Right cardiac atrium (tissue), 5 donors: ENCODE measurements at regions not wholly inside any gene's neighbourhood (a gene's known extent, or its start where the extent isn't known, plus 50 kb on each side); places are given as distances from the start of the nearest gene placed in this dataset.

Experiments used
- ATAC-seq, 2 donors: fragments of 200-7000 bp; cut with Tn5 transposase; one replicate each; pipeline versions ENCODE4 v1.8.0 to v1.9.1; 2020; ENCODE audit warnings: moderate library complexity in 2 of 2, mild to moderate bottlenecking in 1 of 2
- DNase-seq, 3 donors: peaks; one replicate each; pipeline ENCODE4 v3.0.0-alpha.2; 2020
- H3K27ac ChIP-seq: one replicate; pipeline ENCODE4 v1.5.1; 2013; ENCODE audit warnings: mild to moderate bottlenecking, low read length, control low read depth, moderate library complexity
- H3K27me3 ChIP-seq: one replicate; pipeline ENCODE4 v1.6.1; 2013; ENCODE audit not compliant: control insufficient read depth, insufficient read depth
- H3K4me1 ChIP-seq: one replicate; pipeline ENCODE4 v1.6.1; 2013; ENCODE audit warnings: low read length; ENCODE audit not compliant: control insufficient read depth, insufficient read depth
- H3K4me3 ChIP-seq: one replicate; pipeline ENCODE4 v1.5.1; 2013; ENCODE audit warnings: low read length, control low read depth
- H3K9me3 ChIP-seq: one replicate; pipeline ENCODE4 v1.6.1; 2013; ENCODE audit warnings: low read length; ENCODE audit not compliant: control insufficient read depth
- WGBS: extraction: QIAGEN DNeasy Blood & Tissue Kit; methylation state at CpG from one replicate; pipeline ENCODE4 v1.1.7; 2013; 5-methylcytosine and 5-hydroxymethylcytosine counted together
- intact Hi-C, 4 donors: fragments of 100-400 bp; cut with DNase I; formaldehyde crosslinking; loops; one replicate each; pipeline versions ENCODE4 v1.11.0 to v1.14.0; 2022 to 2023
- donor health status: healthy with polysubstance abuse.
- donor health status: DM: no; HTN: yes; CAD: no.
- donor health status: DM: no; HTN: no; CAD: no.
- donor health status: DM: no; HTN: yes; CAD: no; lungs with severe emphysema.
- donor health status: DM: yes; HTN: yes; CAD: no.

GRCh38 chr3:124594581-124594980 is 135.7 kb upstream of the UMPS start:
- H3K9me3 ChIP-seq = no peaks in the 10 kb centered on the region
- no peak overlapping the region for H3K4me3 ChIP-seq
- WGBS = 94% methylated on average over 1 of the region's 1 CpG
- no peak overlapping the region for H3K27ac ChIP-seq
- H3K4me1 ChIP-seq = peaks cover 8% of the 10 kb centered on the region
- DNase-seq (no peak), ATAC-seq (no peak)
- no peaks in the 10 kb centered on the region for H3K27me3 ChIP-seq
- intact Hi-C loops = no loop called here

DNA sequence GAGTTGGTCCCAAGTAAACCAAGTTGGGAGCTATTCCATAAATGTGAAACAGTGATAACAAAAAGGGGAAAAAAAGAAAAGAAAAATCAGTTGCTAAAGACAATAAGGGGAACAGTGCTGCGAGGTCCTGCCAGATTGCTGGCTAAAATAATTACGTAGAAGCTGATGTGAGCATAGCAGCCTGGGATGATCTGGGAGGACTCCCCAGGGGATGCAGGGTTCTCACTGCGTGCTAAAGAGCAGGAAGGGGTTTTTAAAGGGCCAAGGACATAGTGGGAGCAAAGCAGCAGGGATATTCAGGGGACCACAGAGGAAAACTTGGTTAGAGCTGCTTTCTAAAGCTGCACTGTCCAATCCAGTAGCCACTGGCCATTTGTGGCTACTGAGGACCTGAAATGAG is 133.0 kb upstream of the UMPS start:
- peaks cover 17% of the 10 kb centered on the region for H3K4me1 ChIP-seq
- H3K27me3 ChIP-seq = no peaks in the 10 kb centered on the region
- no peaks in the 10 kb centered on the region for H3K9me3 ChIP-seq
- DNase-seq = no peak
- intact Hi-C loops = no loop called here
- H3K4me3 ChIP-seq = no peak overlapping the region
- WGBS = 42% methylated on average over 3 of the region's 3 CpGs
- no peak overlapping the region for H3K27ac ChIP-seq
- no peak for ATAC-seq

- peaks cover 19% of the 10 kb centered on the region for H3K4me1 ChIP-seq
- no peak overlapping the region for H3K4me3 ChIP-seq
- H3K9me3 ChIP-seq = no peaks in the 10 kb centered on the region
- WGBS = 76% methylated on average over 3 of the region's 3 CpGs
- ATAC-seq = no peak
- DNase-seq = no peak
- intact Hi-C loops = no loop called here
- H3K27me3 ChIP-seq = no peaks in the 10 kb centered on the region
- peak overlapping the region; percentile 41 for H3K27ac ChIP-seq
Observed at GRCh38 chr3:124597979-124598378, 132.3 kb upstream of the UMPS start.

DNA sequence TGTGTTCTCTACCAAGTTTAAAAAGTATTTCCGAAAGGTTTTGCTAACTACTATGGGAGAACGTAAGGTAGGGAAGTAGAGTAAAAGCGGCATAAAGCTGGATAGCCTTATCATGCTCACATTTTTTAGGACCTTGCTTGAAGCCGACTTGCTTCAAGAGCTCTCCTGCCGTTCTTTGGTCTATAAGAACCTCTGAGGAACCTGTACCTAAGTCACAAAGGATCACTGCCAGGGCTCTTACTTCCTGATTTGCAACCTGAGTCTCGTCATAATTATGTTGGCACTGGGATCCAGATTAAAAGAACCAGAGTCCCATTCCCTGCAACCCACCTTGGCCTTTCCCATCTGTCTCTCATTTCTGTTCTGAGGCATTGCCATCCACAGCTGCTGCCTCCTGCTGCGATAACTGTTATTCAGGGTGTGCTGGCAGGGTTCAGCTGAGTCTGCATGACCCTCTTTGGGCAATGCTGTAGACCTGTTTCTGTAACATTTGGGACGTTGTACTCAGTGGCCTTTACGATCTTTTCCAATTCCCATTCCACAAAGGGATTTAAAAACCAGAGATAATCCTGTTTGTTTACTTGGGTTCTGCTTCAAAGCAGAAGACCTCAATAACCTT is 131.0 kb upstream of the UMPS start:
- ATAC-seq (no peak), DNase-seq (no peak)
- Histone ChIP-seq H3K4me1 (peaks cover 19% of the 10 kb centered on the region), H3K27me3 (no peaks in the 10 kb centered on the region), H3K27ac (peak overlapping the region; percentile 86), H3K4me3 (no peak overlapping the region), H3K9me3 (no peaks in the 10 kb centered on the region)
- WGBS = 84% methylated on average over 9 of the region's 9 CpGs
- intact Hi-C loops = no loop called here

DNA sequence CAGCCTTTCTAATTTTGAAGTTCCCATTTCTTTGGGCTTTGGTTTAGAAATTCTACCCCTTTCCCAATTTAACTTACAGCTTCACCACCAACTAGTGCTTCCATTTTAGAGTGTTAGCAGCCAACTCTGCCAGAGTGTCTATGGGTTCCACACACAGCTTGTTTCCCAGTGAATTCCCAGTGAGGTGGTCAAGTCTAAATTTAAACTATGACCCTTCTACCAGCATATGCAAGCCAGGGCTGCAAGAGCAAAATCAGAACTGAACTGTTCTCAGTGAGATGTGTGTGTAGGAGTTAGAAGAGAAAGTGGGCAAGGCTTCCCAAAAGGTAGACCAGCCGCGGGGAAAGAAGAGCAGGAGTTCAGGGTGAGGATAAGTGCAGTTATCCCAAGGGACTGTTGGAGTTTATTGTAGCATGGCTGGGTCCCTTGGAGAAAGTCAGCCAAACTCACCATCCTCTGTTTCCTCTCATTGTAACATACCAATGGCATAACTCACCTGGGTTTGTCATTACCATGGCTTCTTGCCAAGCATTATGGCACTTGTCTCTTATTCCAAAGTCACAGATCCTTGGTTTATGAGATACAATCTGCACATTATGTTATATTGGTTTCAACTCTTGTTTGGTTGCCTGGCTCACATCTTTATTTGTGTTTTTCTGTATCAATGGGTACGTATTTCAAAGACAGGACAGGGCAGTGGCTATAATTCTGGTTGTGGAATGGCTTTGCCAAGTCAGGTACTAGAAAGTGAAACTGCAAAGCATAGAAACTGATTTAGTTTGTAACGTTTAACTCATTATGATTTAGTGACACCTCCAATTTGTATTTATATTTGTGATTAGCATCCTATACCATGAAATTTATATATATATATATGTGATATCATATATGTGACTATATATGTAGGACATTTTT is 130.2 kb upstream of the UMPS start:
- H3K4me1 ChIP-seq = peaks cover 19% of the 10 kb centered on the region

DNA sequence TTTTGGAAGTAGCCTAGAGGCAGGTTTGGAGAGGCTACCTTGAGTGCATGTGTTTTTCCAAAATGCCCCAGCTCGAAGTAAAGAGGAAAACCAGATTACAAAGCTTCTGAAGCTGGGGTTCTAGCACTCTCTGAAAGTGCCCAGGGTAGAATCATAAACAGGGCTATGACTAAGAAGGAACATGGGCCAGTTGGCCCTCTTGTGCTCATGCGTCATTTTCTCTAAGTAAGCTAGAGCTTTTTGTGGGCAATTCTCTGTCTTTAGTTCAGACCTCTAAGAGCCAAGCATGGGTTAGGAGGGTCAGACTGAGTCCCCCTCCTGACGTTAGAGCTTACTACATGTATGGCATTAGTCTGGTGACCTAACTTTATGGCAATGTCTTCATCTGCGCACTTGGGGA is 129.5 kb upstream of the UMPS start:
- intact Hi-C loops = no loop called here
- WGBS = 89% methylated on average over 4 of the region's 4 CpGs
- Histone ChIP-seq H3K27me3 (no peaks in the 10 kb centered on the region), H3K9me3 (no peaks in the 10 kb centered on the region), H3K27ac (peak overlapping the region; percentile 15), H3K4me3 (no peak overlapping the region), H3K4me1 (peaks cover 19% of the 10 kb centered on the region)
- DNase-seq (no peak), ATAC-seq (no peak)

More for the DNA sequence above, 130.2 kb upstream of the UMPS start:
- H3K4me3 ChIP-seq = no peak overlapping the region
- no peaks in the 10 kb centered on the region for H3K9me3 ChIP-seq
- peak overlapping the region; percentile 89 for H3K27ac ChIP-seq
- WGBS = 68% methylated on average over 4 of the region's 4 CpGs
- ATAC-seq (peak; percentile 45 to 60), DNase-seq (no peak)
- H3K27me3 ChIP-seq = no peaks in the 10 kb centered on the region
- intact Hi-C loops = no loop called here

DNA sequence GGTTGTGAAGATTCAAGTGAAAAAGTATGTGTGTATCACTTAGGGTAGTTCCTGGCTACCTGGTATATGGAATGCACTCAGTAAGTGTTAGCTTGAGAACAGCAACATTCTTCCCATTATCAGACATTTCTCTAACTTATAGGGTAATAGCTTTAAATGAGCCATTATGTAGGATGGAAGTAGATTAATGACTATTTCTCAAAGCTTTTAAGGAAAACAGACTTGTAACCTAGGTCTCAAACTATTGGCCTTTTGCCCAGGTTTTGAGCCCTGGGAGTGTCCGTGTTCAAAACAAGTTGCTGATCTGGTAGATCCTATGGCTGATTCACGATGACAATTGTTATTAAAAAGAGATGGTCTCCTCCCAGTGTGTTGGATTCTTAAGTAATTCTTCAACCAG is 129.1 kb upstream of the UMPS start:
- H3K4me1 ChIP-seq = peaks cover 19% of the 10 kb centered on the region
- no peak for ATAC-seq
- no peak overlapping the region for H3K4me3 ChIP-seq
- no peaks in the 10 kb centered on the region for H3K9me3 ChIP-seq
- DNase-seq = no peak
- peak overlapping the region; percentile 15 for H3K27ac ChIP-seq
- WGBS = 46% methylated on average over 2 of the region's 2 CpGs
- H3K27me3 ChIP-seq = no peaks in the 10 kb centered on the region
- intact Hi-C loops = no loop called here

DNA sequence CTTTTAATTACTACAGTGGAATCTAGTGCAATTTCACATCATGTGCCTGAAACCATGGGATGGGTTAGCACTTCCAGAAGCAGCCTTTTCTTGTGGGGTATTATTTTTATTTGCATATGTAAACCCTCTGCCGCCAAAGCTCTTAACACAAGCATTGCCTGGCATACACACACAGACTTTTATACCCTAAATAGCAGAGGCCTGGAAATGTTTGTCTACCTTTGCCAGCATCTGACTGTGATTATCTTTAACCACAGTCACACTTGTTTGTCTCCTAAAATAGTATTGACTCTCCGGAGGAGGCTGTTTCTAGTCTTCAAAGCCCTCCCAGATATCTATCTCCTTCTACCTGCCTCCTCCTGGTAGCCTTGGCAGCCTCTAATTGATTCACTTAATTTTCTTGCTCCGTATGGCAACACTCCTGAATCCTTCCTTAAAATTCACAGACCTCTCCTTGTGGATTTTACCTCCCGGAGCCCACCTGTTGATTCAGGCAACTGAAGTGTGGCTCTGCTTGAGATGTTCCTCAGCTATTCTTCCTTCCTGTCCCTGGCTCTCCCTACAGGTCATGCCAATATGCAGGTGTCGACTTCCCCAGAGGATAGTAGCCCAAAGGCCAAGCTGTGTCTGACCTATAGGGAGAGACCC is 127.1 kb upstream of the UMPS start:
- Histone ChIP-seq H3K27me3 (no peaks in the 10 kb centered on the region), H3K27ac (peak overlapping the region; percentile 79), H3K4me1 (peaks cover 17% of the 10 kb centered on the region), H3K9me3 (no peaks in the 10 kb centered on the region), H3K4me3 (no peak overlapping the region)
- 80% methylated on average over 5 of the region's 5 CpGs for WGBS
- peak; percentile 34 to 65 for ATAC-seq
- DNase-seq = no peak
- intact Hi-C loops = no loop called here

DNA sequence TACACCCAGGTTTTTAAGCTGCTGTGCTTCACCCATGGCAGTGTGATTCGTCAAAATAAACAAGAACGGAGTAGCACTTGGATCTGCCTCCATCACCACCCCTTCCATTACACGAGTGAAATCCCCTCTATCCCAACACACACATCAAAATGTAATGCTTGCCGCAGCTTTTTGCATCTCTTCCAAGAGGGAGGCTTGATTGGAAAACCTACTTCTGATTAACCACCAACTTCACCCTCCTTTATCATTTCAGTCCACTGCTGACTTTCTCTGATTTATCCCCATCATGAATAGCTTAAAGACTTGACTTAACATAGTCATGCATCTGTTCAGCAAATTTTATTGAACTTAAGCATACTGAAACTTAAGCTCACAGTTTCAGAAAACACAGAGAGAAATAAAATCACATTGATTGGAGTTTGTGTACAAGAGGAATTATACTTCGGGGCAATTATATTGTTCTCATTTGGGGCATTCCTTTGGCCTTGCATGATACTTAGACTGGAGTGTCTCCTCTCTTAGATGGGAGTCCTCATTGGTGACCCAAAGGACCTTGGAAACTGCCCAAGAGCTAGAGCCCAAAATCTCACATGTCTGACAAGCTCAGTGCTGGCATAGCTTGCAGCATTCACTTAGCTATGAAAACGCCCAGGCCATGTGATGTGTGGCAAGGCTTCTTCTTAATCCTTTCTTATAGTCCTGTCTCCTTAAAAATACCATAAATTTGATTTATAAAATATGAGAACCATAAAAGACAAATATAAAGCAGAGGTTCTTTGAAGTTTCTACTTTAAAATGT is 124.3 kb upstream of the UMPS start:
- H3K27ac ChIP-seq = peak overlapping the region; percentile 36
- ATAC-seq (peak; percentile 67 to 73), DNase-seq (peak in 1 of 3 donors; percentile 21)
- intact Hi-C loops = no loop called here
- no peaks in the 10 kb centered on the region for H3K27me3 ChIP-seq
- H3K4me1 ChIP-seq = peaks cover 6% of the 10 kb centered on the region
- no peak overlapping the region for H3K4me3 ChIP-seq
- no peaks in the 10 kb centered on the region for H3K9me3 ChIP-seq
- 70% methylated on average over 6 of the region's 6 CpGs for WGBS

GRCh38 chr3:124607163-124607562 is 123.1 kb upstream of the UMPS start:
- 59% methylated on average over 1 of the region's 1 CpG for WGBS
- Histone ChIP-seq H3K9me3 (no peaks in the 10 kb centered on the region), H3K4me1 (peaks cover 3% of the 10 kb centered on the region), H3K27me3 (no peaks in the 10 kb centered on the region), H3K27ac (no peak overlapping the region), H3K4me3 (no peak overlapping the region)
- intact Hi-C loops = no loop called here
- no peak for DNase-seq
- no peak for ATAC-seq
